ENCODE measurements at regions not wholly inside any gene's neighbourhood (a gene's known extent, or its start where the extent isn't known, plus 50 kb on each side); places are given as distances from the start of the nearest gene placed in this dataset.

GRCh38 chr12:67740711-67741110 is 92.2 kb downstream of the DYRK2 start:
- Histone ChIP-seq H3K9ac (ENCODE audit: low read length) (no peak overlapping the region), H3K27ac (ENCODE audit: low read depth, low read length) (peak overlapping the region; percentile 31), H3K4me1 (ENCODE audit: insufficient read depth, low read length) (peaks cover 20% of the 10 kb centered on the region), H3K4me3 (ENCODE audit: insufficient read depth, low read depth, low read length) (no peak overlapping the region), H4K20me1 (ENCODE audit: insufficient read depth, low read length) (no peaks in the 10 kb centered on the region), H3K36me3 (ENCODE audit: insufficient read depth, low read length) (no peaks in the 10 kb centered on the region), H3K4me2 (ENCODE audit: low read length) (no peak overlapping the region), H3K27me3 (ENCODE audit: insufficient read depth, low read length) (no peaks in the 10 kb centered on the region), H3K79me2 (ENCODE audit: insufficient read depth, low read length) (no peaks in the 10 kb centered on the region), H2AFZ (ENCODE audit: low read depth, low read length) (no peak overlapping the region), H3K9me3 (ENCODE audit: insufficient read depth, low read depth, low read length) (no peaks in the 10 kb centered on the region)
- H3K27me3 Mint-ChIP-seq (ENCODE audit: low read depth, unreplicated experiment) = peaks cover 2% of the 10 kb centered on the region
- no peak overlapping the region for H3K27ac Mint-ChIP-seq (ENCODE audit: unreplicated experiment)
- no peak for DNase-seq (ENCODE audit: low read depth)
- FAIRE-seq = no peak
- no peaks in the 10 kb centered on the region for H3K36me3 Mint-ChIP-seq (ENCODE audit: low read depth, unreplicated experiment)
- H3K4me3 Mint-ChIP-seq (ENCODE audit: unreplicated experiment) = no peak overlapping the region
- peaks cover 5% of the 10 kb centered on the region for H3K4me1 Mint-ChIP-seq (ENCODE audit: low read depth, unreplicated experiment)
- H3K9me3 Mint-ChIP-seq (ENCODE audit: unreplicated experiment) = peaks cover 1% of the 10 kb centered on the region
- TF ChIP-seq CTCF (IDR thresholded peaks at IDR 0.05; ENCODE audit: insufficient read depth, low read depth, low read length) (no peak), EZH2 (IDR thresholded peaks at IDR 0.05; ENCODE audit: insufficient read depth, low read length) (no peak)

- Histone ChIP-seq H3K4me3 (ENCODE audit: insufficient read depth, low read depth, low read length) (no peak overlapping the region), H3K9ac (ENCODE audit: low read length) (no peak overlapping the region), H2AFZ (ENCODE audit: low read depth, low read length) (no peak overlapping the region), H3K79me2 (ENCODE audit: insufficient read depth, low read length) (no peaks in the 10 kb centered on the region), H3K9me3 (ENCODE audit: insufficient read depth, low read depth, low read length) (no peaks in the 10 kb centered on the region), H3K4me2 (ENCODE audit: low read length) (no peak overlapping the region), H3K27me3 (ENCODE audit: insufficient read depth, low read length) (no peaks in the 10 kb centered on the region), H3K36me3 (ENCODE audit: insufficient read depth, low read length) (no peaks in the 10 kb centered on the region), H3K4me1 (ENCODE audit: insufficient read depth, low read length) (peaks cover 20% of the 10 kb centered on the region), H4K20me1 (ENCODE audit: insufficient read depth, low read length) (no peaks in the 10 kb centered on the region), H3K27ac (ENCODE audit: low read depth, low read length) (no peak overlapping the region)
- peak; percentile 20 for FAIRE-seq
- Mint-ChIP-seq H3K27ac (ENCODE audit: unreplicated experiment) (no peak overlapping the region), H3K9me3 (ENCODE audit: unreplicated experiment) (peaks cover 1% of the 10 kb centered on the region), H3K27me3 (ENCODE audit: low read depth, unreplicated experiment) (no peaks in the 10 kb centered on the region), H3K36me3 (ENCODE audit: low read depth, unreplicated experiment) (no peaks in the 10 kb centered on the region), H3K4me1 (ENCODE audit: low read depth, unreplicated experiment) (peaks cover 5% of the 10 kb centered on the region), H3K4me3 (ENCODE audit: unreplicated experiment) (no peak overlapping the region)
- TF ChIP-seq EZH2 (IDR thresholded peaks at IDR 0.05; ENCODE audit: insufficient read depth, low read length) = no peak
- TF ChIP-seq CTCF (IDR thresholded peaks at IDR 0.05; ENCODE audit: insufficient read depth, low read depth, low read length) = no peak
- DNase-seq (ENCODE audit: low read depth) = no peak
Measured at GRCh38 chr12:67741270-67741669, 92.7 kb downstream of the DYRK2 start.

- Histone ChIP-seq H3K4me3 (ENCODE audit: insufficient read depth, low read depth, low read length) (no peak overlapping the region), H3K79me2 (ENCODE audit: insufficient read depth, low read length) (no peaks in the 10 kb centered on the region), H3K9me3 (ENCODE audit: insufficient read depth, low read depth, low read length) (no peaks in the 10 kb centered on the region), H2AFZ (ENCODE audit: low read depth, low read length) (no peak overlapping the region), H4K20me1 (ENCODE audit: insufficient read depth, low read length) (no peaks in the 10 kb centered on the region), H3K4me2 (ENCODE audit: low read length) (peak overlapping the region; percentile 23), H3K27me3 (ENCODE audit: insufficient read depth, low read length) (no peaks in the 10 kb centered on the region), H3K4me1 (ENCODE audit: insufficient read depth, low read length) (peaks cover 20% of the 10 kb centered on the region), H3K27ac (ENCODE audit: low read depth, low read length) (no peak overlapping the region), H3K9ac (ENCODE audit: low read length) (no peak overlapping the region), H3K36me3 (ENCODE audit: insufficient read depth, low read length) (no peaks in the 10 kb centered on the region)
- no peaks in the 10 kb centered on the region for H3K27me3 Mint-ChIP-seq (ENCODE audit: low read depth, unreplicated experiment)
- peaks cover 1% of the 10 kb centered on the region for H3K9me3 Mint-ChIP-seq (ENCODE audit: unreplicated experiment)
- peaks cover 5% of the 10 kb centered on the region for H3K4me1 Mint-ChIP-seq (ENCODE audit: low read depth, unreplicated experiment)
- FAIRE-seq (no peak), DNase-seq (ENCODE audit: low read depth) (peak; percentile 27)
- H3K4me3 Mint-ChIP-seq (ENCODE audit: unreplicated experiment) = no peak overlapping the region
- TF ChIP-seq CTCF (IDR thresholded peaks at IDR 0.05; ENCODE audit: insufficient read depth, low read depth, low read length) (no peak), EZH2 (IDR thresholded peaks at IDR 0.05; ENCODE audit: insufficient read depth, low read length) (no peak)
- H3K27ac Mint-ChIP-seq (ENCODE audit: unreplicated experiment) = no peak overlapping the region
- no peaks in the 10 kb centered on the region for H3K36me3 Mint-ChIP-seq (ENCODE audit: low read depth, unreplicated experiment)
Measured at GRCh38 chr12:67742461-67742860, 93.9 kb downstream of the DYRK2 start.
